GM18511 (cell line): ENCODE measurements at regions not wholly inside any gene's neighbourhood (a gene's known extent, or its start where the extent isn't known, plus 50 kb on each side); places are given as distances from the start of the nearest gene placed in this dataset.
"Not testable (repeated sequence)": the region's sequence is repeated elsewhere in the genome, so short reads cannot be mapped to it uniquely, and the experiment has no call there.

Source experiments
- ATAC-seq: cut with Tn5 transposase; IDR thresholded peaks from one replicate; pipeline ENCODE4 v1.9.1; 2021; ENCODE audit warnings: mild to moderate bottlenecking, moderate library complexity; ENCODE audit not compliant: unreplicated experiment

- no peak for ATAC-seq
Observed at GRCh38 chr3:21979706-21980105, 228.7 kb upstream of the ZNF385D start.

DNA sequence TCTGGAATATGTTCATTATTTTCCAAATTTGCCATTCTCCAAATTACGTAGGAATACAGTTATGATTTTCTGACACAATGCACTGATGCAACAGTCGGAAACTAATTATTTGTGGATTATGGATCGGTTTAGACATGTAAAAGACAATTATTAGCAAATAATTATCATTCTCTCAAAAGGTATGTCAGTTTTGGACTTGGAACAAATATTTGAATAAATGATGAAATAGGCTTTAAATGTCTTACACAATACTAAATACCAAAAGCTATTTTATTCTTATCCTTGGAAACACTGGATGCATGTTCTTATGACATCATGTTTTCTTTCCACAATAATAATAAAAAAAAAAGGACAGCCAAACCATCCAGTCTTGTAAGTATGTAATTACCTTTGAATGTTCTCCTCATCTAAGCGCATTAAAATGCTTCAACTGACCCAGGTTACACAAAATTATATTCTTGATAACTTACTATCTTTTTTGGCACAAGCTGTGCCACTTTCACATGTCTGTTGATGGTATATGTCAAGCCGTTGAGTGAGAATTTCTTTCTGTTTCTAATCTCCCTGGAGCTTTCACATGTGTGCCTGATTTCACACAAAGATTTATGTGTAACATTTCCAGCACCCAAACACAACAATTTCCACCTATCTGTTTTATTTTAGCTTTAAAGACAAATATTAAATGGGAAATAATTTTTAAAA lies 238.5 kb upstream of the ZNF385D start:
- no peak for ATAC-seq

GRCh38 chr3:21991061-21991460 lies 240.1 kb upstream of the ZNF385D start:
- no peak for ATAC-seq

DNA sequence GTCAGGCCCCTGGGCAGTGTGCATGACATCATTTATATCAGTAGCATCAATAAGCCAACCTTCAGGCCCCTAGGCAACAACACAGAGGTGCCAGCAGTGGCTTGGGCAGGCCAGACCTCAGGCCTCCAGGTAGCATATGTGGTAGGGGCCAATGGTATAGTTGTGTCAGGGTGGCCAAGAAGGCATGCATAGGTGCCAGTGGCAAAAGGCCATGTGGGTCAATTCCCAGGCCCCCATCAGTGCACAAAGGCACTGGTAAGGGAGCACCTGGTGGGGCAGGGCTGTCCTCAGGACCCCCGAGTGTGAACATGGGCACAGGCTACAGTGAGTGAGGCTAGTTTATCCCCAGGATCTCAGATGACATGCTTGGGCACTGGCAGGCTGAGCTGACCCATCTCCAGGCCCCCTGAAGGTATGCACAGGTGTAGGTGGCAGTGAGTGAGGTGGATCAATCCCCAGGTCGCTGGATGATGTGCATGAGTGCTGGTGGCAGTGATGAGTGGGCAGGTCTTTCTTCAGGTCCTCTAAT lies 244.1 kb upstream of the ZNF385D start:
- no peak for ATAC-seq

DNA sequence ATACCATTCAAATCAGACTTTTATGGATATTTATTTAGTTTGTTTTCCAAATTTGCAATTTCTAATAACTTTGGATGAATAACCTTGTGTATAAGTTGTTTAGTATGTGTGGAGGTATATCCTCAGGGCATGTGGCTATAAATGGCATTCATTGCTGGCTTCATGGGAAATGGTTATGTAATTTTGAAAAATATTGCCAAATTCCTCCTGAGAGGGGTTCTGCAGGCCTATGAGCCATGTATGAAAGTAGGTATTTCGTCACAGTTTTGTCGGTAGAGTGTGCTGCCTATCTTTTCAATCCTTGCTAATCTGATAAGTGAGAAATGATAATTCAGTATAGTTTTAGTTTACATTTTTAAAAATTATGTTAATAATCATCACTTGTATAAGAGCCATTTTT lies 256.4 kb upstream of the ZNF385D start:
- no peak for ATAC-seq

DNA sequence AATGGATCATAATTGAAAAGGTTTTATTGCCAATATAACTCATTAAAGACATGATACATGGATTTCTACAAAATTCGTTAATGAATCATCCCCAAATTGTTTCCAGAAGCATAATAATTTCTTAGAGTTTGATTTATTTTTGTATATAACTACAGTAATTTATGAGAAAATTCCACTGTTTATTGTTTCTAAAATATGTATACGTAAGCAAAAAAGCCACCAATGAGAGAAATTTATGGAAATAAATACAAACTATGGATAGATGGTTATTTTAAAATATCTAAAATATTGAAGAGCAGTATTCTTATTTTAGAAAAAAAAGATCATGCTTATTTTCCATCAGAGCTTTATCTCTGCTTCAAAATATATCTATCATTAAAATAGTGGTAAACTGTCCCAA lies 260.0 kb upstream of the ZNF385D start:
- no peak for ATAC-seq

DNA sequence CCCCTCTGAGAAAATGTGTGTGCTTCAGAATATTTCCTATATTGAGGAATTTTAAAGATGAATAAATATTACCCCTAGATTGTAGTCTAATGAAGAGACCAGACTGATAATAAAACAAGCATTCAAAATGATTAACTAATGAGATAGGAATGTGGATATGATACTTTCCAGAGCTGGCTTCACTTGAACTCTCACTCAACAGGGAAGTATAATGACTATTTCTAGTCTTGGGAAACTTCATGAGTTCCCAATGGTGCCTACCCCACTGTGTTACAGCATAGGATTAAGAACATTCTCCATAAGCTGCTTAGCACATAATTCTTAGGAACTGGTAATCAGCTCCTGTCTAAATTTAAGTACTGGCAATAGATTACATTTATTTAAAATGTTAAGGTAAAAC lies 261.5 kb upstream of the ZNF385D start:
- ATAC-seq = no peak

DNA sequence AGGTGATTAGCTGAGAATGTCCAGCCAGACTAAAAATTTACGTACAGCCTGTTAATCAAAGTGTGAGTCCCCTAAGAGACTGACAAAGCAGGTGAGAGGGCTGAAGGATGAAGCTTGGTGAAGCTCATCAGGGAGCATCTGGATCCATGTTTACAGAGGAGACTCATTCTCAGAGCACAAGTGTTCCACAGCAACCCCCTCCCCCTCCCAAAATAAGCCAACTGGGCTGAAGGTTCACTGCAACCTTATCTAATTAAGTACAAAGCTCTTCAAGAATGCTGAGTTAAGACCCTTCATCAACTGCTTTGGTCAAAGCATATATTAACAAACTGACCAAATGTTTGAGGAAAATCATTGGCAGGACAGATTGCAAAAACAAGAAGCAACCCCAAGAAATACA lies 262.6 kb upstream of the ZNF385D start:
- no peak for ATAC-seq

DNA sequence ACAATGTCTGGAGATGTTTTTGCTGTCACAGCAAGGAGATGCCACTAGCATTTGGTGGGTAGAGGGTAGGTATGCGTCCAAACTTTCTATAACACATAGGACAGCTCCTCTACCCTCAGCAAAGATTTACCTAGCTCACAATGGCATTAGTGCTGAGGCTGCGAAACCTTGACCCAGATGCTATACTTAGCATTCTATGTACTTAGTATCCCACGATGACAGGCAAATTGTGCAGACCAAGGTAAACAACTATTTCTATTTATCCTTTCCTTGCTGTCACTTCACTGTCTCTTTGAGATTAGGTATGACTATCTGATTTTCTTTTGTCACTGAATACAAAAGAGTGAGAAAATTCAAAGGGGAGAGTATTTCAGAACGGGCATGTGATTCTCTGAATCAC lies 265.2 kb upstream of the ZNF385D start:
- ATAC-seq = no peak

GRCh38 chr3:22024638-22025037 lies 273.6 kb upstream of the ZNF385D start:
- not testable (repeated sequence) for ATAC-seq

GRCh38 chr3:22029480-22029879 lies 278.5 kb upstream of the ZNF385D start:
- ATAC-seq = no peak

- ATAC-seq = no peak
Observed at GRCh38 chr3:22039161-22039560, 288.2 kb upstream of the ZNF385D start.

- ATAC-seq = no peak
Observed at GRCh38 chr3:22040150-22040549, 289.1 kb upstream of the ZNF385D start.

GRCh38 chr3:22045882-22046281 lies 294.9 kb upstream of the ZNF385D start:
- ATAC-seq = no peak

- no peak for ATAC-seq
Observed at GRCh38 chr3:22063500-22063899, 312.5 kb upstream of the ZNF385D start.

DNA sequence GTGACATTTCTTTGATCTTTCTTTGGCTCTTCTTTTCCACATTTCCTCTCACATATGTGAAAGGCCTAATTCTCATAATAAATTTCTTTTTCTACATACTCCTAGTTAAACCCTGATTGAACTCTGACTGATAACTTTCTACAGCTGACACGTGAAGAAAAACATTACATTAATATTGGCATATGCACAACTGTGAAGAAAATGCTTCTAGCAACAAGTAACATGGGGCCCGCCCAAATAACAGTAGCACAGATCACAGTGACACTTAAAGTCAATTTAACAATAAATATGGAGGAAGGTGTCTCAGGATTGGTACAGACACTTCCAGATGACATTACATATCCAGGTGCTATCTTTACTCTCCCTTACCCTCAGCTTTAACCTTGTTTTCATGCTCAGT lies 317.6 kb upstream of the ZNF385D start:
- no peak for ATAC-seq

- no peak for ATAC-seq
Observed at GRCh38 chr3:22088204-22088603, 337.2 kb upstream of the ZNF385D start.

GRCh38 chr3:22089284-22089683 lies 338.3 kb upstream of the ZNF385D start:
- ATAC-seq = peak; percentile 95

GRCh38 chr3:22091329-22091728 lies 340.3 kb upstream of the ZNF385D start:
- no peak for ATAC-seq

DNA sequence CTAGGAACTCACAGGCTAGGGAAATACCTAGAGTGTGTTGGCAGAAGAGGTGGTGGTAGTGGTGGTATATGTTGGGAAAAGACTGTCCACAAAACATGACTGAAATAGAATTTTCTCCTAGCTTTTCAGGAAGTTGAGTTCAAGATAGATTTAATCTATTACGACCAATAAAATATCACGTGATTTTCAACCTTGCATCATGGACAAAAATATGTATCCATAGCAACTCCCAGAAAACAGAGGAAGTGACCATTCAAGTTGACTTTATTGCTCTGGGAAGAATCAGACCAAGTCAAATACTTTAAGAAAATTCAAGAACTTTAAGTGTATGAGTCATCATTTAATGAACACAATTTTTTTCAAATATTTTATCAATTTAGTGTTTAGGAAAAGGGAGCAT lies 347.0 kb upstream of the ZNF385D start:
- ATAC-seq = no peak

DNA sequence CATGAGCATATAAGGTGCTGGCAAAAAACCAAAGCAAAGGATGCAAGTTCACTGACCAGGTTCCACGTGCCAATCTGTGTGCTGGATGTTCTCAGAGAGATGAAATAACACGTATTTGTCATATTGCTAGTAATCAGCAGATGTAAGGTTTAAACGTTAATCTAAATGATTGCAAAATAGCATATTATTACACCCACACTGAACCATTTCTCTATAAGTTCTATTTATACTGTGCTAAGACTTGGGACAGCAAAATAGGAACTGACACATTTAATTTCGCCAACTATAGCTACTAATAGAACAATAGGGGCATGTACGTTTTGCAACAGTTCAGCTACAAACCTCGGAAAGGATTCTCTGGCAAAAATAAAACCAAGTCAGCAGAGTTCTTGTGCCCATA lies 350.3 kb upstream of the ZNF385D start:
- no peak for ATAC-seq

DNA sequence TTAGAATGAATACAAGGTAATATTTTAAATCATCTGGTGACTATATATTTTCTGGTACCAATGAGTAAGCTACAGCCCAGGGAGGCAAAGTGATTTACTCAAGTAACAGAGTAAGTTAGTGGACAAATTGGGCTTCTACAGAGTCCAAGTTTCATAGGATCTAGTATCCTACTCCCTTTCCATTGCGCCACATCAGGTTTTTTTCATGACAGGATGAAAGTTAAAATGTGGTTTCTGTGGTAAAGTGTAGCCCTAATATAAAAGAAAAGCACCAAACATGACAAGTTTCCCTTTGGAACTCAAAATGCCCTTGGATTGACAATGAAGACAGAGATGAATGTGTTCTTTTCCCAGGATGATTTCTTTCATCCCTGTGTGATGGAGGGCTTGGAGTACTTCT lies 350.8 kb upstream of the ZNF385D start:
- ATAC-seq = no peak

DNA sequence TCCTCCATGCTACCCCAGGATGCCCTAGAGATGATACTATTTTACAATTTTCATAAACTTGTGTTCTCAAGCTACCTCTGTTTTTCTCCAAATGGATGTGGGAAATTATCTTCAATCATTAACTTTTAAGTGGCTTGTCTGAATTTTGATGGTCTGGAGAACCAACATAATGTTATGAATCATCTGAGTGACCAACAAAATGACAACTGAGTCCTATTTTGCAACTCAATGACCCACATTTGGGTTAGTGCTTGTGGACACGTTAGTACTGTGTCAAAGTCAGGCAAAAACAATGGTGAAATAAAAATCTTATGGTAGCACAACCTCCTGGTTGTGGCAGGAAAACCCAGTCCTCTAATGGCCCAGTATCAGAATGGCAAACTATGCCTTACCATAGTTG lies 352.4 kb upstream of the ZNF385D start:
- ATAC-seq = no peak
